ENCODE measurements at regions not wholly inside any gene's neighbourhood (a gene's known extent, or its start where the extent isn't known, plus 50 kb on each side); places are given as distances from the start of the nearest gene placed in this dataset.

- no peaks in the 10 kb centered on the region for H3F3A ChIP-seq (replicated peaks; ENCODE audit: low read depth)
- no peak overlapping the region for H3K4me2 ChIP-seq
- no peak overlapping the region for H3K27ac ChIP-seq (ENCODE audit: low read depth)
- no peaks in the 10 kb centered on the region for H3K79me2 ChIP-seq (replicated peaks; ENCODE audit: insufficient read depth)
- DNase-seq (ENCODE audit: low spot score) (no peak), ATAC-seq (no peak)
- TF ChIP-seq REST (IDR thresholded peaks at IDR 0.05; ENCODE audit: unreplicated experiment) (no peak), POLR2AphosphoS5 (IDR thresholded peaks at IDR 0.05; ENCODE audit: low read depth) (no peak), ZNF114 (CRISPR knock-in tag; IDR thresholded peaks at IDR 0.05) (no peak), CTCF (conservative IDR thresholded peaks at IDR 0.05; ENCODE audit: low read depth in 2 of 2) (no peak)
- TF ChIP-seq, protein P1, sequence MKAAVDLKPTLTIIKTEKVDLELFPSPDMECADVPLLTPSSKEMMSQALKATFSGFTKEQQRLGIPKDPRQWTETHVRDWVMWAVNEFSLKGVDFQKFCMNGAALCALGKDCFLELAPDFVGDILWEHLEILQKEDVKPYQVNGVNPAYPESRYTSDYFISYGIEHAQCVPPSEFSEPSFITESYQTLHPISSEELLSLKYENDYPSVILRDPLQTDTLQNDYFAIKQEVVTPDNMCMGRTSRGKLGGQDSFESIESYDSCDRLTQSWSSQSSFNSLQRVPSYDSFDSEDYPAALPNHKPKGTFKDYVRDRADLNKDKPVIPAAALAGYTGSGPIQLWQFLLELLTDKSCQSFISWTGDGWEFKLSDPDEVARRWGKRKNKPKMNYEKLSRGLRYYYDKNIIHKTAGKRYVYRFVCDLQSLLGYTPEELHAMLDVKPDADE (IDR thresholded peaks at IDR 0.05), result no peak
- TF ChIP-seq, protein P2, sequence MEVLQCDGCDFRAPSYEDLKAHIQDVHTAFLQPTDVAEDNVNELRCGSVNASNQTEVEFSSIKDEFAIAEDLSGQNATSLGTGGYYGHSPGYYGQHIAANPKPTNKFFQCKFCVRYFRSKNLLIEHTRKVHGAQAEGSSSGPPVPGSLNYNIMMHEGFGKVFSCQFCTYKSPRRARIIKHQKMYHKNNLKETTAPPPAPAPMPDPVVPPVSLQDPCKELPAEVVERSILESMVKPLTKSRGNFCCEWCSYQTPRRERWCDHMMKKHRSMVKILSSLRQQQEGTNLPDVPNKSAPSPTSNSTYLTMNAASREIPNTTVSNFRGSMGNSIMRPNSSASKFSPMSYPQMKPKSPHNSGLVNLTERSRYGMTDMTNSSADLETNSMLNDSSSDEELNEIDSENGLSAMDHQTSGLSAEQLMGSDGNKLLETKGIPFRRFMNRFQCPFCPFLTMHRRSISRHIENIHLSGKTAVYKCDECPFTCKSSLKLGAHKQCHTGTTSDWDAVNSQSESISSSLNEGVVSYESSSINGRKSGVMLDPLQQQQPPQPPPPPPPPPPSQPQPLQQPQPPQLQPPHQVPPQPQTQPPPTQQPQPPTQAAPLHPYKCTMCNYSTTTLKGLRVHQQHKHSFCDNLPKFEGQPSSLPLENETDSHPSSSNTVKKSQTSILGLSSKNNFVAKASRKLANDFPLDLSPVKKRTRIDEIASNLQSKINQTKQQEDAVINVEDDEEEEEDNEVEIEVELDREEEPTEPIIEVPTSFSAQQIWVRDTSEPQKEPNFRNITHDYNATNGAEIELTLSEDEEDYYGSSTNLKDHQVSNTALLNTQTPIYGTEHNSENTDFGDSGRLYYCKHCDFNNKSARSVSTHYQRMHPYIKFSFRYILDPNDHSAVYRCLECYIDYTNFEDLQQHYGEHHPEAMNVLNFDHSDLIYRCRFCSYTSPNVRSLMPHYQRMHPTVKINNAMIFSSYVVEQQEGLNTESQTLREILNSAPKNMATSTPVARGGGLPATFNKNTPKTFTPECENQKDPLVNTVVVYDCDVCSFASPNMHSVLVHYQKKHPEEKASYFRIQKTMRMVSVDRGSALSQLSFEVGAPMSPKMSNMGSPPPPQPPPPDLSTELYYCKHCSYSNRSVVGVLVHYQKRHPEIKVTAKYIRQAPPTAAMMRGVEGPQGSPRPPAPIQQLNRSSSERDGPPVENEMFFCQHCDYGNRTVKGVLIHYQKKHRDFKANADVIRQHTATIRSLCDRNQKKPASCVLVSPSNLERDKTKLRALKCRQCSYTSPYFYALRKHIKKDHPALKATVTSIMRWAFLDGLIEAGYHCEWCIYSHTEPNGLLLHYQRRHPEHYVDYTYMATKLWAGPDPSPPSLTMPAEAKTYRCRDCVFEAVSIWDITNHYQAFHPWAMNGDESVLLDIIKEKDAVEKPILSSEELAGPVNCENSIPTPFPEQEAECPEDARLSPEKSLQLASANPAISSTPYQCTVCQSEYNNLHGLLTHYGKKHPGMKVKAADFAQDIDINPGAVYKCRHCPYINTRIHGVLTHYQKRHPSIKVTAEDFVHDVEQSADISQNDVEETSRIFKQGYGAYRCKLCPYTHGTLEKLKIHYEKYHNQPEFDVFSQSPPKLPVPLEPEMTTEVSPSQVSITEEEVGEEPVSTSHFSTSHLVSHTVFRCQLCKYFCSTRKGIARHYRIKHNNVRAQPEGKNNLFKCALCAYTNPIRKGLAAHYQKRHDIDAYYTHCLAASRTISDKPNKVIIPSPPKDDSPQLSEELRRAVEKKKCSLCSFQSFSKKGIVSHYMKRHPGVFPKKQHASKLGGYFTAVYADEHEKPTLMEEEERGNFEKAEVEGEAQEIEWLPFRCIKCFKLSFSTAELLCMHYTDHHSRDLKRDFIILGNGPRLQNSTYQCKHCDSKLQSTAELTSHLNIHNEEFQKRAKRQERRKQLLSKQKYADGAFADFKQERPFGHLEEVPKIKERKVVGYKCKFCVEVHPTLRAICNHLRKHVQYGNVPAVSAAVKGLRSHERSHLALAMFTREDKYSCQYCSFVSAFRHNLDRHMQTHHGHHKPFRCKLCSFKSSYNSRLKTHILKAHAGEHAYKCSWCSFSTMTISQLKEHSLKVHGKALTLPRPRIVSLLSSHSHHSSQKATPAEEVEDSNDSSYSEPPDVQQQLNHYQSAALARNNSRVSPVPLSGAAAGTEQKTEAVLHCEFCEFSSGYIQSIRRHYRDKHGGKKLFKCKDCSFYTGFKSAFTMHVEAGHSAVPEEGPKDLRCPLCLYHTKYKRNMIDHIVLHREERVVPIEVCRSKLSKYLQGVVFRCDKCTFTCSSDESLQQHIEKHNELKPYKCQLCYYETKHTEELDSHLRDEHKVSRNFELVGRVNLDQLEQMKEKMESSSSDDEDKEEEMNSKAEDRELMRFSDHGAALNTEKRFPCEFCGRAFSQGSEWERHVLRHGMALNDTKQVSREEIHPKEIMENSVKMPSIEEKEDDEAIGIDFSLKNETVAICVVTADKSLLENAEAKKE (CRISPR knock-in tag; IDR thresholded peaks at IDR 0.05), result no peak
- Mint-ChIP-seq H3K4me3 (no peak overlapping the region), H3K27ac (no peak overlapping the region), H3K9me3 (no peaks in the 10 kb centered on the region), H3K27me3 (ENCODE audit: insufficient read depth, low read depth, poor library complexity) (no peaks in the 10 kb centered on the region), H3K4me1 (no peaks in the 10 kb centered on the region; the same call in 2 of the 3 replicates), H3K36me3 (ENCODE audit: low read depth) (no peaks in the 10 kb centered on the region)
- no peaks in the 10 kb centered on the region for H3K27me3 ChIP-seq (ENCODE audit: insufficient read depth)
- H4K20me1 ChIP-seq (replicated peaks; ENCODE audit: insufficient read depth), result no peaks in the 10 kb centered on the region
- H3K9me2 ChIP-seq (ENCODE audit: insufficient read depth), result no peaks in the 10 kb centered on the region
- no peak overlapping the region for H3K4me3 ChIP-seq
- H2AFZ ChIP-seq, result no peak overlapping the region
- H3K4me1 ChIP-seq (ENCODE audit: insufficient read depth), result no peaks in the 10 kb centered on the region
- no peaks in the 10 kb centered on the region for H3K36me3 ChIP-seq (ENCODE audit: insufficient read depth)
Observed at GRCh38 chr1:73516451-73516850, 681.5 kb downstream of the LRRIQ3 start.

All from GM23338 (cell line).